IMR-90 (cell line): ENCODE measurements at regions not wholly inside any gene's neighbourhood (a gene's known extent, or its start where the extent isn't known, plus 50 kb on each side); places are given as distances from the start of the nearest gene placed in this dataset.

ENCODE experiments used
- ATAC-seq: fragments of 200-7000 bp; cut with Tn5 transposase; 2 replicates; pipeline ENCODE4 v1.9.1; 2020; ENCODE audit warnings: low read depth, mild to moderate bottlenecking, moderate library complexity
- BruUV-seq: library from RNA; stranded (reverse); fragments of 400-500 nt; replicated peaks from 2 replicates; lab custom pipeline; 2021; lab: Mats Ljungman, UMichigan
- CTCF ChIA-PET: fragments of 300-600 bp; formaldehyde crosslinking; extraction: SDS; loops from one replicate; lab custom pipeline; 2021; ENCODE audit warnings: antibody characterized with exemption; lab: Yijun Ruan, JAX
- POLR2A ChIA-PET: fragments of 300-600 bp; sonication (Branson Sonifier 250); formaldehyde crosslinking; loops from one replicate; lab custom pipeline; 2022; ENCODE audit warnings: antibody characterized with exemption; ENCODE audit not compliant: unreplicated experiment; lab: Charles Lee
- DNase-seq: peaks from one replicate; pipeline ENCODE4 v3.0.0; 2013
- H2AFZ ChIP-seq: replicated peaks from 2 replicates; pipeline ENCODE3; 2013; ENCODE audit warnings: low read length, mild to moderate bottlenecking; ENCODE audit not compliant: poor library complexity
- H2AK5ac ChIP-seq: 2 replicates; pipeline ENCODE4 v1.6.1; 2013; ENCODE audit warnings: low read depth, low read length, inconsistent platforms
- H2AK9ac ChIP-seq: replicated peaks from 2 replicates; pipeline ENCODE3; 2013; ENCODE audit warnings: mild to moderate bottlenecking, low read depth, low read length, moderate library complexity; ENCODE audit not compliant: poor library complexity
- H2BK120ac ChIP-seq: 2 replicates; pipeline ENCODE4 v1.6.1; 2013; ENCODE audit warnings: low read depth, low read length, inconsistent platforms
- H2BK15ac ChIP-seq: 3 replicates; pipeline ENCODE4 v1.6.1; 2013; ENCODE audit warnings: low read depth, low read length, inconsistent platforms
- H2BK20ac ChIP-seq: 2 replicates; pipeline ENCODE4 v1.6.1; 2013; ENCODE audit warnings: low read depth, mild to moderate bottlenecking, inconsistent platforms, low read length, moderate library complexity
- H2BK5ac ChIP-seq: 2 replicates; pipeline ENCODE4 v1.6.1; 2013; ENCODE audit warnings: mild to moderate bottlenecking, low read depth, low read length, inconsistent platforms; ENCODE audit not compliant: poor library complexity, severe bottlenecking
- H3K14ac ChIP-seq: replicated peaks from 2 replicates; pipeline ENCODE4 v1.6.1; 2013; ENCODE audit warnings: low read depth, low read length, inconsistent platforms
- H3K18ac ChIP-seq: 2 replicates; pipeline ENCODE4 v1.6.1; 2013; ENCODE audit warnings: low read depth, low read length, control low read depth
- H3K23ac ChIP-seq: 2 replicates; pipeline ENCODE4 v1.6.1; 2013; ENCODE audit warnings: low read depth, low read length, inconsistent platforms
- H3K27ac ChIP-seq: 2 replicates; pipeline ENCODE4 v1.5.1; 2013; ENCODE audit warnings: mild to moderate bottlenecking, control low read depth, low read length; ENCODE audit not compliant: insufficient read depth
- H3K27me3 ChIP-seq: 2 replicates; pipeline ENCODE4 v1.6.1; 2013; ENCODE audit warnings: low read length; ENCODE audit not compliant: control insufficient read depth, insufficient read depth
- H3K36me3 ChIP-seq: 2 replicates; pipeline ENCODE4 v1.6.1; 2013; ENCODE audit warnings: low read length, mixed read lengths; ENCODE audit not compliant: control insufficient read depth, insufficient read depth
- H3K4ac ChIP-seq: 2 replicates; pipeline ENCODE4 v1.6.1; 2013; ENCODE audit warnings: low read depth, low read length, inconsistent platforms
- H3K4me1 ChIP-seq: 2 replicates; pipeline ENCODE4 v1.6.1; 2013; ENCODE audit warnings: low read length, mixed read lengths; ENCODE audit not compliant: control insufficient read depth, insufficient read depth
- H3K4me2 ChIP-seq: 2 replicates; pipeline ENCODE4 v1.6.1; 2013; ENCODE audit warnings: low read depth, mild to moderate bottlenecking, control low read depth, low read length, moderate library complexity
- H3K4me3 ChIP-seq: 2 replicates; pipeline ENCODE4 v1.5.1; 2013; ENCODE audit warnings: low read depth, mild to moderate bottlenecking, control low read depth, low read length, moderate library complexity; ENCODE audit not compliant: insufficient read depth
- H3K56ac ChIP-seq: 2 replicates; pipeline ENCODE4 v1.6.1; 2013; ENCODE audit warnings: low read length, inconsistent platforms; ENCODE audit not compliant: insufficient read depth; ENCODE audit errors: extremely low read depth
- H3K79me1 ChIP-seq, 2 experiments: 2 replicates each; pipeline ENCODE4 v1.6.1; 2013; ENCODE audit warnings: low read length in 2 of 2, inconsistent platforms in 1 of 2, low read depth in 1 of 2
- H3K9ac ChIP-seq: 2 replicates; pipeline ENCODE4 v1.6.1; 2013; ENCODE audit warnings: low read depth, low read length, control low read depth
- H3K9me1 ChIP-seq: 2 replicates; pipeline ENCODE4 v1.6.1; 2013; ENCODE audit warnings: low read length, inconsistent platforms; ENCODE audit not compliant: insufficient read depth
- H3K9me3 ChIP-seq: 2 replicates; pipeline ENCODE4 v1.6.1; 2013; ENCODE audit warnings: low read length; ENCODE audit not compliant: control insufficient read depth, insufficient read depth
- H4K20me1 ChIP-seq: 2 replicates; pipeline ENCODE4 v1.6.1; 2013; ENCODE audit warnings: low read length, inconsistent platforms; ENCODE audit not compliant: insufficient read depth
- H4K5ac ChIP-seq: 2 replicates; pipeline ENCODE4 v1.6.1; 2013; ENCODE audit warnings: mild to moderate bottlenecking, low read depth, low read length, control low read depth
- H4K8ac ChIP-seq, 2 experiments: 2 replicates each; pipeline ENCODE4 v1.6.1; 2013; ENCODE audit warnings: low read depth in 2 of 2, low read length in 2 of 2, control low read depth in 1 of 2, inconsistent platforms in 1 of 2
- H4K91ac ChIP-seq: 2 replicates; pipeline ENCODE4 v1.6.1; 2013; ENCODE audit warnings: low read depth, low read length, inconsistent platforms; ENCODE audit not compliant: insufficient read depth
- BHLHE40 ChIP-seq: fragments of 150-350 bp; IDR thresholded peaks from 2 replicates; pipeline ENCODE4 v1.6.1; 2016; ENCODE audit warnings: mild to moderate bottlenecking, low read depth, low read length
- CEBPB ChIP-seq: IDR thresholded peaks from 2 replicates; pipeline ENCODE4 v1.6.1; 2012; ENCODE audit warnings: low read depth, low read length, improper control_type of control experiment
- CHD1 ChIP-seq: IDR thresholded peaks from 2 replicates; pipeline ENCODE4 v1.6.1; 2012; ENCODE audit warnings: low read depth, low read length, improper control_type of control experiment
- FOS ChIP-seq: fragments of 150-350 bp; IDR thresholded peaks from 2 replicates; pipeline ENCODE4 v1.6.1; 2016; ENCODE audit warnings: low read depth, low read length
- MAFK ChIP-seq: IDR thresholded peaks from 2 replicates; pipeline ENCODE4 v1.6.1; 2012; ENCODE audit warnings: low read depth, low read length, improper control_type of control experiment
- MAZ ChIP-seq: IDR thresholded peaks from 2 replicates; pipeline ENCODE4 v1.6.1; 2012; ENCODE audit warnings: low read depth, mild to moderate bottlenecking, low read length, improper control_type of control experiment, moderate library complexity, borderline replicate concordance
- NFE2L2 ChIP-seq: fragments of 150-350 bp; IDR thresholded peaks from 2 replicates; pipeline ENCODE4 v1.6.1; 2016; ENCODE audit warnings: low read depth, mild to moderate bottlenecking, low read length
- POLR2A ChIP-seq: IDR thresholded peaks from 2 replicates; pipeline ENCODE4 v1.6.1; 2012; ENCODE audit warnings: mild to moderate bottlenecking, low read depth, low read length
- RAD21 ChIP-seq: IDR thresholded peaks from 2 replicates; pipeline ENCODE4 v1.6.1; 2012; ENCODE audit warnings: low read length, improper control_type of control experiment
- RCOR1 ChIP-seq: IDR thresholded peaks from 2 replicates; pipeline ENCODE4 v1.6.1; 2012; ENCODE audit warnings: mild to moderate bottlenecking, low read length, improper control_type of control experiment; ENCODE audit not compliant: insufficient replicate concordance
- RFX5 ChIP-seq: IDR thresholded peaks from 2 replicates; pipeline ENCODE4 v1.8.0; 2012; ENCODE audit warnings: low read depth, mild to moderate bottlenecking, low read length, moderate library complexity
- SMC3 ChIP-seq: fragments of 150-350 bp; IDR thresholded peaks from 2 replicates; pipeline ENCODE4 v1.6.1; 2016; ENCODE audit warnings: low read depth, mild to moderate bottlenecking, antibody characterized with exemption, low read length, moderate library complexity
- WGBS, 2 experiments: methylation state at CpG; one replicate each; pipeline versions ENCODE4 v1.1.5 to v1.1.7; 2013; ENCODE audit warnings: missing lambda C conversion rate in 2 of 2; ENCODE audit not compliant: insufficient read length in 1 of 2; ENCODE audit errors: extremely low coverage in 2 of 2; 5-methylcytosine and 5-hydroxymethylcytosine counted together
- dilution Hi-C: fragments of 300-500 bp; cut with HindIII; formaldehyde crosslinking; loops from one replicate; pipeline ENCODE4 v1.14.3; 2018; ENCODE audit warnings: low sequenced_read_pairs; ENCODE audit not compliant: unreplicated experiment
- in situ Hi-C: fragments of 300-500 bp; cut with MboI; formaldehyde crosslinking; loops from 3 replicates; pipeline ENCODE4 v1.14.3; 2019; ENCODE audit warnings: low sequenced_read_pairs, inconsistent platforms, mixed read lengths
- intact Hi-C: fragments of 100-400 bp; cut with micrococcal nuclease; formaldehyde crosslinking; loops from 2 replicates; pipeline ENCODE4 v1.10.0; 2022
- TF ChIP-seq, protein P1 (sequence below): fragments of 150-350 bp; IDR thresholded peaks from 2 replicates; pipeline ENCODE4 v1.6.1; 2016; ENCODE audit warnings: low read depth, mild to moderate bottlenecking, low read length, moderate library complexity, borderline replicate concordance
- TF ChIP-seq, protein P2 (sequence below): conservative IDR thresholded peaks from 2 replicates; pipeline ENCODE4 v1.5.1; 2012; ENCODE audit warnings: mild to moderate bottlenecking, low read depth, low read length, improper control_type of control experiment
- TF ChIP-seq, protein P3 (sequence below): fragments of 150-350 bp; IDR thresholded peaks from 2 replicates; pipeline ENCODE4 v1.6.1; 2017; ENCODE audit warnings: mild to moderate bottlenecking, antibody characterized with exemption, low read length, low read depth

DNA sequence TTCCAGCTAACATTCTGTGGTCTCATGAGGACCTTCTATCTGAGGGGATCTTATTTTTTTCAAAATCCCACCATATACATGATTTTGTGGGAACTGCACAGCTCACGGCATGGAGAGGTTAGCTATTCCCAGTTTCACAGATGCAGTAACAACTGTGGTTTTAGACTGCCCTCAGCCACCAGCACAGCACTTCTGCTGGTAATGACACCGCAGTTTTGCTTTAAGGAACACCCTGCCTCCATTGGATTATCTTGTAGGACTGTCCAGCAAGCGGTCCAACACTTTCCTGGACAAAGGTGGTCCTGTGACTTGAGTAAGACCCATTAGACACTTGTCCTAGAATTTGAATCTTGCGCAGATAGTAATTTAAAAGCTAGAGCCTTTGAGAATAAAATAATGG is 65.3 kb upstream of the SMNDC1 start:
- H2AFZ ChIP-seq: no peak overlapping the region
- ChIA-PET POLR2A (interaction anchor here (0.6 kb wide), 1 partner anchor 129 kb away, joined by 10 read pairs; no protein-coding TSS in a partner anchor), CTCF (no interaction called here)
- H3K27ac ChIP-seq: no peak overlapping the region
- no peak overlapping the region for H2BK5ac ChIP-seq
- H3K4me3 ChIP-seq: no peak overlapping the region
- no peak overlapping the region for H2BK20ac ChIP-seq
- no peak overlapping the region for H2BK15ac ChIP-seq
- no peak overlapping the region for H2AK9ac ChIP-seq
- TF ChIP-seq RAD21: no peak
- no peak for TF ChIP-seq MAZ
- no peak for TF ChIP-seq SMC3
- no peak for TF ChIP-seq CEBPB
- no peak for TF ChIP-seq RCOR1
- TF ChIP-seq POLR2A: no peak
- TF ChIP-seq, protein P1, sequence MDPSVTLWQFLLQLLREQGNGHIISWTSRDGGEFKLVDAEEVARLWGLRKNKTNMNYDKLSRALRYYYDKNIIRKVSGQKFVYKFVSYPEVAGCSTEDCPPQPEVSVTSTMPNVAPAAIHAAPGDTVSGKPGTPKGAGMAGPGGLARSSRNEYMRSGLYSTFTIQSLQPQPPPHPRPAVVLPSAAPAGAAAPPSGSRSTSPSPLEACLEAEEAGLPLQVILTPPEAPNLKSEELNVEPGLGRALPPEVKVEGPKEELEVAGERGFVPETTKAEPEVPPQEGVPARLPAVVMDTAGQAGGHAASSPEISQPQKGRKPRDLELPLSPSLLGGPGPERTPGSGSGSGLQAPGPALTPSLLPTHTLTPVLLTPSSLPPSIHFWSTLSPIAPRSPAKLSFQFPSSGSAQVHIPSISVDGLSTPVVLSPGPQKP: no peak
- TF ChIP-seq CHD1: no peak
- TF ChIP-seq BHLHE40: no peak
- TF ChIP-seq, protein P2, sequence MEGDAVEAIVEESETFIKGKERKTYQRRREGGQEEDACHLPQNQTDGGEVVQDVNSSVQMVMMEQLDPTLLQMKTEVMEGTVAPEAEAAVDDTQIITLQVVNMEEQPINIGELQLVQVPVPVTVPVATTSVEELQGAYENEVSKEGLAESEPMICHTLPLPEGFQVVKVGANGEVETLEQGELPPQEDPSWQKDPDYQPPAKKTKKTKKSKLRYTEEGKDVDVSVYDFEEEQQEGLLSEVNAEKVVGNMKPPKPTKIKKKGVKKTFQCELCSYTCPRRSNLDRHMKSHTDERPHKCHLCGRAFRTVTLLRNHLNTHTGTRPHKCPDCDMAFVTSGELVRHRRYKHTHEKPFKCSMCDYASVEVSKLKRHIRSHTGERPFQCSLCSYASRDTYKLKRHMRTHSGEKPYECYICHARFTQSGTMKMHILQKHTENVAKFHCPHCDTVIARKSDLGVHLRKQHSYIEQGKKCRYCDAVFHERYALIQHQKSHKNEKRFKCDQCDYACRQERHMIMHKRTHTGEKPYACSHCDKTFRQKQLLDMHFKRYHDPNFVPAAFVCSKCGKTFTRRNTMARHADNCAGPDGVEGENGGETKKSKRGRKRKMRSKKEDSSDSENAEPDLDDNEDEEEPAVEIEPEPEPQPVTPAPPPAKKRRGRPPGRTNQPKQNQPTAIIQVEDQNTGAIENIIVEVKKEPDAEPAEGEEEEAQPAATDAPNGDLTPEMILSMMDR: no peak
- TF ChIP-seq RFX5: no peak
- TF ChIP-seq FOS: no peak
- TF ChIP-seq, protein P3, sequence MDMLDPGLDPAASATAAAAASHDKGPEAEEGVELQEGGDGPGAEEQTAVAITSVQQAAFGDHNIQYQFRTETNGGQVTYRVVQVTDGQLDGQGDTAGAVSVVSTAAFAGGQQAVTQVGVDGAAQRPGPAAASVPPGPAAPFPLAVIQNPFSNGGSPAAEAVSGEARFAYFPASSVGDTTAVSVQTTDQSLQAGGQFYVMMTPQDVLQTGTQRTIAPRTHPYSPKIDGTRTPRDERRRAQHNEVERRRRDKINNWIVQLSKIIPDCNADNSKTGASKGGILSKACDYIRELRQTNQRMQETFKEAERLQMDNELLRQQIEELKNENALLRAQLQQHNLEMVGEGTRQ: no peak
- TF ChIP-seq MAFK: no peak
- TF ChIP-seq NFE2L2: no peak
- WGBS, 2 experiments: 100% methylated on average over 1 of the region's 4 CpGs; no CpG with 5 or more reads in 1 of the 2 experiments
- no peaks in the 10 kb centered on the region for H3K9me3 ChIP-seq
- H3K36me3 ChIP-seq: no peaks in the 10 kb centered on the region
- in situ Hi-C loops: no loop called here
- no peak overlapping the region for H3K18ac ChIP-seq
- no peaks in the 10 kb centered on the region for H4K20me1 ChIP-seq
- no peak overlapping the region for H2AK5ac ChIP-seq
- 0 out of 2 replicates have a peak, but pooled peaks cover 2% of the 10 kb centered on the region for H3K4me1 ChIP-seq
- H3K79me1 ChIP-seq: no peaks in the 10 kb centered on the region
- no peaks in the 10 kb centered on the region for H3K27me3 ChIP-seq
- BruUV-seq: no TSS peak
- H3K9me1 ChIP-seq: no peaks in the 10 kb centered on the region; the same call in 1 of the 2 replicates
- intact Hi-C loops: no loop called here
- no peak overlapping the region for H3K9ac ChIP-seq
- dilution Hi-C loops: no loop called here
- no peak overlapping the region for H3K23ac ChIP-seq
- no peak overlapping the region for H3K4me2 ChIP-seq
- ATAC-seq (no peak), DNase-seq (no peak)
- no peak overlapping the region for H3K14ac ChIP-seq
- no peak overlapping the region for H4K8ac ChIP-seq
- no peak overlapping the region for H3K4ac ChIP-seq
- no peak overlapping the region for H4K5ac ChIP-seq
- H2BK120ac ChIP-seq: no peak overlapping the region
- no peak overlapping the region for H3K56ac ChIP-seq
- H4K91ac ChIP-seq: no peak overlapping the region
